GM04503 (cell line): ENCODE measurements at regions not wholly inside any gene's neighbourhood (a gene's known extent, or its start where the extent isn't known, plus 50 kb on each side); places are given as distances from the start of the nearest gene placed in this dataset.

Experiments used
- DNase-seq: peaks from one replicate; pipeline ENCODE4 v3.0.0-alpha.2; 2012; ENCODE audit warnings: low read depth

DNA sequence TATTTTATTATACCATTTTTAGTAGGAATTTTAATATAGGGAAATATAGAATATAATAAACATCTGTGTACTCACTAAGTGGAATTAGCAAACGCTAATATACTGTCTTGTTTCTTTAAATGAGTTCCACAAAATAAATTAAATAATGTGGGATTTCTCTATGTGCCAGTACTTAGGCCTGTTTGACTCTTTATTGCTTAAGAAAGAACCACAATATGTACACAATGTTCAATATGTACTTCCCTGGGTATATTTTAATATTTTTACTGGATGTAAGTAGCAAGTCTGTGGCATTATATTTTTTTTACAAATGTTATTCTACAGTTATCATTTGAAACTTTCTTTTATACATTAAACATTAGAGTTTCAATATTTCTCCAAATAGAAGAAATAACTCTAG lies 92.5 kb upstream of the CARD18 start:
- DNase-seq: no peak

DNA sequence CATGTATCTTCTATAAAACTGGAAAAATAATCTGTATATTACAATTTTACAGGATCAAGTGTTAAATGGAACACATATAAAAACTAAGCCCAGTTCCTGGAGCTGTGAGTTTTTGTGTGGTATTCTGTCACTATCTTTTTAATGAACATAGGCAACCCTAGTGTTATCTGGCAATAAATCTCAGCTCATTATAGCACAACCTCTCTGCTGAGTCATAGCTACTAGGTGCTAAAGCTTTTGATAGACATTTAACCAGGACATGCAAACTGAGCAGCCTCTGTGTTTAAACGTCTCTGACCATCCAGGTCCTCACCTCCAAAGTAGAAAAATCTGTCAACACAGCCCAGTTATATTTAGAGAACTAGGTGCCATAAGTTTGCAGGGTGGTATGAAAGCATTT lies 91.0 kb upstream of the CARD18 start:
- DNase-seq: no peak

DNA sequence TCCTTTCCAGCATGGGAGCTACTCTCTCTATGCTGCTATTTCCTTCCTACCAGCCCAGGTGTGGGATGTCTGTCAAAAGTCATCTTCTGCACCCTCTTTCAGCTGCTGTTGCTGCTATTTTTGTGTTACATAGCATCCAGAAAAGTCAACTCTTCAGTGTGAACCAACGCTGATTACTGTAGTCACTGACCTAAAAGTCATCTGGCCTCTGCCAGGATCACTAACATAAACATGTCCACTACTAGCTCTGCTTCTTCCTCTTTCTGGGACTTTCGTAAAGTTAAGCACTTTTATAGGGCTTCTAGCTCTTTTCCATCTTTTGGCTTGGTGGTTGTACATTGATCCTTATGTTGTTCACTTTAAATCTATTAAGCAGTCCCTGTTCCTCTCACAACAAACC lies 90.2 kb upstream of the CARD18 start:
- no peak for DNase-seq

DNA sequence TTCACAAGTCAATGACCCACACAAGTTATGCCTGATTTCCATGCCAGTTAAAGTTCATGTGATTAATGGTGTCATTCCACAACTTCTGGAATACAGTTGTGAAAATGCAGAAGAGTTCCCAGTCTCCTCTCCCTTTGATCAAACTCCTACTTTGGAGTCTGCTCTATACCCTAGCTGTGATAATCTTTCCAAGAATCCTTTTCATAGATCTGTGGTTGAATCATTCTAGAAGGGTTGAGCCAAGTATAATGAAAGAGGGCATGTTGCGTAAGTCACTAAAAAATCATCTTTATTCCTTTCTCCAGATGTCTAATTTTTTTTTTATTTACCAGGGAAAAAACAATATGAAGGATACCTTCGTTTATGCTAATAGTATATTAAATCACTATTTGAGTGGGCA lies 89.7 kb upstream of the CARD18 start:
- peak; percentile 55 for DNase-seq

DNA sequence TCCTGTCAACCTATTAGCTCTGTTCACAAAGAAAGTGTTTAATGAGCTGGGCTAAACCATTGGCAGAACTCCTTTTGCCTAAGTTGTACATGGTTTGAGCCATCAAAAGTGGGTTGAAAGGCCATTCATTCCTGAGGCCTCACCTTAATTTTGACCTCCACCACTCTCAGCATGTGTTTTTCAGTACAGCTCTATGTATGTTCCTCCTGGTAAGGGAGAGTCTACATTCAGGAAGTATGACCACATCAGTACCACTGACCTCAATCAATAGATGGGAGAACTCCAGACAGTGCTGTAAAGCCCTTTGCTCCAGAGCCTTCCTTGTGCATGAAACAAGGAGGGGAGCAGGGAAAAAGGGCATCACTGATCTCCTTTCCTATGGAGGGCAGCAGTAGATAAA lies 87.8 kb upstream of the CARD18 start:
- no peak for DNase-seq

DNA sequence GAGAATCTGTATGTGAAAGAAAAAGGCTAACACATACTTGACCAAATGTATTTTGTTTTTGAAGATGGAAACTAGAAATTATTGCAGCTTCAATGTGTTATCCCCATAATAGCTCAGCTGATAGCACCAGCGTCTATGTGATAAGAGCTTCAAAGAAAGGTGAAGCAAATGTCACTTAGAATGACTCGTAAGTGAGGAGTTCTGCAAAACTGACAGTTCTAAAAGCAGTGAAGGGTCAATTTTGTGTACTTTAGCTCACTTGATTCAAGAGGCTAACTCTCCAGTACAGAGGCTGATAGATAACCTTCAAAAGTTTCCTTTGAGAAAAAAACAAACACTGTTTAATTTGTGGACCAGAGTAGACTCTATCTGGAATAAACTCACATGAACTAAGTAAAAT lies 87.2 kb upstream of the CARD18 start:
- DNase-seq: no peak

DNA sequence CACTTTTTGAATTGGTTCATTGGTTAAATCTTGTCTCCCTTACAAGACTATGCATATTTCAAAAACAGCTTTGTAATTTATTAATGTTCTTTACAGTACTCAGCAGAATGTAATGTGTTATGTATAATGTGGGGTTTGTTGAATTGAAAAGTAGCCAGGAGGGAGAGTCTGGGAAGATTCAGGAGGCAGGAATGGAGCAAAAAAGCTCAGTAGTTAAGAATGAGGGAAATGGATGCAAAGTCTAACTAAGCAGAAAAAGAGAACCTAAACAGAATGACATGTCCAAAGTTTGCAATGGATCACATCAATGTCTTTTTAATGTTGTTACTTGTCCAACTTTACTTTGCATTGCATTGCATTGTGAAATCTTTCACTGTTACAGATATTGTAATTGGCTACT lies 86.5 kb upstream of the CARD18 start:
- no peak for DNase-seq

DNA sequence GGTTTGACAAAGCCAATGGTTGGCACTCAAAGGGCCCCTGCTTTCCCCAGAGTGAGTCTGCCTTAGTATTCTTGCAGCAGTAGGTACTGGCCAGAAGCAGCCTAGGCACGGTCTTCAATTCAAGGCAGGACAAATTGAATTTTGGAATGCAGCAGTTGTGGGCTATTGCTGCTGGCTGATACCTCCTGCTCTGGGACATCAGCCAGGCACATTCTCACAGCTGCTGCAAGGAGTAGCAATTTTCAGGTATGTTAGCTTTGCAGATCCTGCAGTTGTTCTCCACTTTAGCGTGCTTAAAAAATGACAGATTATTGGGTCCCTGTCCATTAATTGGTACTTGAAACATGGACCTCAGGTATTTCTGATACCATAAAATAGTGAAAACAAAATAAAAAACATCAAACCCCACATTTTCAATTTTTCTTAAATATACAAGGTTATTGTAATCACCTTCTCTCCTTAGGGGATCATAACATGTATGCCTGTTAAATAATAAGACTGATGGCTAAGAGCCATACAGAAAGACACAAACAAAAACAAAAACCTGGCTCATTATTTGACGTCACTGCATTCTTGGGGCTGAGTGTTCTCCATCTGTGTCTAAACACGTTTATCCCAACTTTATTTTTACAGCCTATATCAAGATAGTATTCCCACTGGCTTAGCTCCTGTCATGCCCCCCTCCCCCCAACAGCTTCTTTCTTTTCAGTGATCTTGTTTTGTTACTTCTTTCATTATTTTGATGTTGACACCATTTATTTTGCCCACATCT lies 85.1 kb upstream of the CARD18 start:
- no peak for DNase-seq

DNA sequence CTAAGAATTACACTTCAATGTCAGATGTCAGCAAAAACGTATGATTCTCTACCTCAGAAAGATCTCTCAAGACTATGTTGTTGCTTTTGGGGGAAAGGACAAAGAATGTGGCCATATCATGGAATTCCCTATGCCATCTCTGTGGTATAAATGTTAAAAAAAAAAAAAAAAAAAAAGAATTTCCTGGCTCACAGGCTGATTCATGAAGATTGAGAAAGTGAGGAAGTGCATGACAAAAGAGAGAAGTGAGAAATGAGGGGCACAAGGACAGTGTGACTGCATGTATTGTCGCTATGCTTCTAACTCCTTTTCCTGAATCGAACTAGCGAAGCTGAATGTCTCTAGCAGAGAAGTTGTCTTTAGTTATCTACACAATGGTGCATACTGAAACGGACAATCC lies 80.6 kb upstream of the CARD18 start:
- DNase-seq: no peak

DNA sequence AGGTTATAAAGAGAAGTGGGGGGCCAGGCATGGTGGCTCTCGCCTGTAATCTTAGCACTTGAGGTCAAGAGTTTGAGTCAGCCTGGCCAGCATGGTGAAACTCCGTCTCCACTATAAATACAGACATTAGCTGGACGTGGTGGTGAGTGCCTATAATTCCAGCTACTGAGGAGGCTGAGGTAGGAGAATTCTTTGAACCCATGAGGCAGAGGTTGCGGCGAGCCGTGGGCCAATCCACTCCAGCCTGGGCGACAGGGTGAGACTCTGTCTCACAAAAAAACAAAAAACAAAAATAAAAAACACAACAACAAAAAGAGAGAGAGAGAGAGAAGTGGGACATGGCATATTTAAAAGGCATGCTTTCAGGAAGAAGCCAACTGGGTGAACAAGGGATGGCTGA lies 80.1 kb upstream of the CARD18 start:
- DNase-seq: no peak

DNA sequence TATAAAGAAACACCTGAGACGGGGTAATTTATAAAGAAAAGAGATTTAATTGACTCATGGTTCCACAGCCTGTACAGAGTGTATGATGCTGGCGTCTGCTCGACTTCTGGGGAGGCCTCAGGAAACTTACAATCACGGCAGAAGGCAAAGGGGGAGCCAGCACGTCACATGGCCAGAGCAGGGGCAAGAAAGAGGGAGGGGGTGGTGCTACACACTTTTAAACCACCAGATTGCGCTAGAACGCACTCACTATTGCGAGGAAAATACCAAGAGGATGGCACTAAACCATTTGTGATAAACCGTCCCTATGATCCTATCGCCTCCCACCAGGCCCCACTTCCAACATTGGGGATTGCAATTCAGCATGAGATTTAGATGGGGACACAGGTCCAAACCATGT lies 79.7 kb upstream of the CARD18 start:
- no peak for DNase-seq

DNA sequence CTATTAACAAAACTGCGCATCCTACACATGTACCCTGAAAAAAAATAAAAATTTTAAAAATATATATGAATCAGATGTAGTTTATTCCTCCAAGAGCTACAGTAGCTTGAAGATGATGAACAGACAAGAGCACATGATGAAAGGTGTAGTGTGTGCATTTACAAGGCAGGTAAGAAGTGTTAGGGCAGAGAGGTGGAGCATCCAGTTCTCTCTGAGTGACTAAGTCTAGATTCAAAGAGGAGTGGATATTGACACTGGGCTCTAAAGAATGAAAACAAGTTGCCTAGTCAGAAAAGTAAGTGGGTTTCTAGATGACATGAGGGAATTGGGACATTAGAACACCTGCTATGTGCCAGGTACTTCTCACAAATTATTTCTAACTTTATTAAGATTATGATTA lies 76.0 kb upstream of the CARD18 start:
- DNase-seq: no peak

DNA sequence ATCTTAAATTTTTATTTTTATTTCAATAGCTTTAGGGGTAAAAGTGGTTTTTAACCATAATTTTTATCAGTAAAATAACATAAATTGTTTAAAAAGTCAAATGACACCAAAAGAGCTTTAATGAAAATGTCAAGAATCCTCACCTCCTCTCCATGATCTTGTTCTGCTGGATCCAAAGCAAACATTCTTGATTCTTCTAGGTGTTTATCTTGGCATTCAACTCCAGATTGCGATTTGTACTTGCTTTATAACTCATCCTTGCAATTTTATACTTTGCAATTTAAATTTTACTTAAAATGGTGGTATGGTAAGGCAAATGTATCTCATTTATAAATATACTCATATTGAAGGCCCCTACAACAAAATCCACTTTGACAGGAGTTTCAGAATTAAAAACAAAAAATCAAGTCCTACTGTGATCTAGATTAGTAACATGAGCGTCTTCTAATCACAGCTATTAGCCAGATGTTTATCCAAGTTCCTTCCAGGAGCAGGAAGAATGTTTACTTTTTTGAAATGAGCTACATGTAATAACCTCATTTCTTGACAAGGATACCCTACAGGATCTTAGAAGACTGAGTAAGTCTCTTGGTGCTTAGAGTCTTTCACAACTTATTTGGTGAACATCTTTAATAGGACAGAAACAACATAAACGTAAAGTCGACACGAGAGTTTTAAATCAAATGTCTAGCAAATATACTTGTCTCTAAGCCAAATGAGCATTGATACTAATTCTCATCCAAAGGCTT lies 72.4 kb upstream of the CARD18 start:
- no peak for DNase-seq

DNA sequence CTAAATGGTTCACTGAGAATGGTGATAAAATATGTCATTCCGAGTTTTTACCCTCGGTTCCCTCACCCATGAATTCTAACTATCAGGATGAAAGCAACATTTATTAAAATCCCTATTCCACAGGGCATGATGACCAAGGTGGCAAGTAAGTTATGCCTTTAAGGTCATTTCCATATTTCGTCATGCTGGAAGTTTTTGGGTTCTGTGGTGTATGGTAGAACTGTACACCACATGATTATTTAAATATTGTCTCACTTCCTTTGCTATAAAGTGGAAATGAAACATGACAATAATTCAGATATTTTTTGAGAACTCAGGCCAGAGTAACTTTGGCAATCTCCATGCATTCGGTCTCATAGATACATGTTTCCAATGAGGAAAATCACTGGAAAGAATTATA lies 68.5 kb upstream of the CARD18 start:
- DNase-seq: no peak

DNA sequence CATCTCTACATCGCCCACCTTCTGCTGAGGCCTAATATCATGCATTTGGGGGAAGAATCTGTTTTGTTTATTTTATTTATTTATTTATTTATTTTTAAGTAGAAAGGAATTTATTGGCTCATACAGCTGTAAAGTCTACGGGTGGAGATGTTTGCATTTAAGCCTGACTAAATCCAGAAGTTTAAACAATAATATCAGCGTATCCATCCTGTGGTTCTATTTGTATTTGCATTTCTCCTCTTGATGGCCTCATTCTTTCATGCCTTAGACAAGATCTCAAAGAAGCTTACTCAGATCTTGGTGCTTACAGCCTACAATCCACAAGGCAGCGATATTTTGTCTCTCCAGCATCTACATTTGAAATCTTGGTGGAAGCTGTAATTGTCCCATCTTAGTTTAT lies 67.1 kb upstream of the CARD18 start:
- no peak for DNase-seq

DNA sequence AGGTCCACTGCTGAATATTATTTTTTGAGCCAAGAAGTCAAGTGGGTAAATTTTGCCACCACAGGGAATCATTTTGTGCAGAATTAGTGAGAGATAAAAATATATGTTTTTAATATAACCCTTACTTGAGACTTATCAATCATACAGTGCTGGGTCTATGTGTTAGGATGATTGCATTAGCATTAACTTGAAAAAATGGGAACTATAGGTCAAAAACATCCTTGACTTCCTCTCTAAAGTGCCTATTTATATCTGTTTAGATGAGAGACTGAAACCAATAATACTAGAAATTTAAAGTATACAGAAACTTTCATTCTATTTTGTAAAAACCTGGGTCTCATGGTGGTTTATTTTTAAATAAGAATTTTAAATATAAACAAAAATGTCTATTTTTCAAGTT lies 65.1 kb upstream of the CARD18 start:
- DNase-seq: no peak

DNA sequence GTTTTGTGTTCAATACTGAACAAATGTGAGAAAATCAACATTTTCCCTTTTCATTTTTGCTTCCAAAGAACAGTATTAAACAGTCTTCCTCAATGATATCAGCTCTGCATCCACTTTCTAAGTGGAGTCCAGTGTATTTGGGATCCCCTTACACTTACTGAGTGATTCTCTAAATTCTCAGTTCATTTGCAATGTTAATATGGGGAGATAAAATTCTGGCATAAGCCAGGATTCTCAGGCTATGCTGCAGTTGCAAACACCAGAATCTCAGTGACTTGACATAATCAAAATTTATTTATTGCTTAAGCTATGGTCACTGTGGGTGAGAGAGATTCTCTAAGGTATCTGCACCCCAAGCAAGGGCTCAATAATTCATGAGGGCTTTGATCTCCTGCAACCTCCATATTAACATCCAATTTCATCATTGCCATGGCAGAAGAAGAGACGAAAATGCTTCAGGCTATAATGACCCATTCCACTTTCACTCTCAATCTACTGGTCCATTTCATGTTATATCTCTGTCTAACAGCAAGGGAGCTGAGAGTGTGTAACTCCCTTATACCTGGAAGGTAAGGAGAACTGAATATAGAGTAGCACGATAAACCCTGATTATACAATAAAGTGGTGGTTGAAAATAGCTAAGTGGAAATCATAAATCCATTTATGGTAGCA lies 64.1 kb upstream of the CARD18 start:
- no peak for DNase-seq

DNA sequence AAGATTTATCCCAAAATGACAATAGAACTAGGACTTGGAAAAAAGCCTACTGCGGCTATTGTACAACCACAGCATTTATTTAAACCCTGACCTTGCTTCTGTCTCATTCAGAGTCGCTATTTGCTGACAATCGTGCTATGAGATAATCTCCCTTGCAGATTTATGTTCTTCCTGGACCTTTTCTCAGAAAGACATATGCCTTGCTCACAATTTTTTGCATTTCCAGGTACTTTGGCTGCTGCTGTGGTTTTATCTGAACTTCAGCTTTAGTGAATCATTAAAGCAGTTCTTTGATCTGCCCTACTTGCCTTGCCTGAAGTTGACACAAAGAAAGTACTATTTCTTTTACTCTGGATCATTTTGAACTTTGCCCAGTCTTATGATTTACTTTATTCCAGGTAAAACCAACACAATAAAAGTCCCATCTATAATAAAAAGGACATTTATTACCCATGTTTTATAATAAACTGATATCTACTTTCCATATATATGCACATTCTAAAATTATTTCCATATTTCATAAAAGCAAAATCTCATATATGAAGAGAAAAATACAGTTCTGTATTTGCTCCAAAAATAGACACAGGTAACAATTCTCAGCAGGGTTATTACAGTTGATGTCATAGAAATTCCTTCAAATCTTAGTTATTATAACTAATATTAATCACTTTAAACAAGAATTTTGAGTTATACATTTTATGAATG lies 63.4 kb upstream of the CARD18 start:
- no peak for DNase-seq

DNA sequence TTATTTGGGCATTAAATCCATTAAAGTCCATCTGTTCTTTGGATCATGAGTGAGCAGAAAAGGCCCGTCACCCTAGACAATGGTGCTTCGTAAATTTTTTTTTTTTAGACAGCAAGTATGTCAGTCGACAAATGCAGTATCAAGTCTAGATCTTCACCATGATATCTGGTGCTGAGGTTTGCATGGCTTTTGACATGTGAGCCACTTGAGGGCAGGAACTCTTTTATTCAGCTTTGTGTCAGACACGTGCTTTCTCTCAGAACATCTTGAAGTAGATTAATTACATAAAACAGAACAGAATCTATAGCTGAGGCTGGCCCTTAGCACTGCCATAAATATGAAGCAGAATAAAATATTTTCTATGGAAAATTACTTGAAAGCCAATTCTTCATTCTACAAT lies 62.9 kb upstream of the CARD18 start:
- DNase-seq: no peak

DNA sequence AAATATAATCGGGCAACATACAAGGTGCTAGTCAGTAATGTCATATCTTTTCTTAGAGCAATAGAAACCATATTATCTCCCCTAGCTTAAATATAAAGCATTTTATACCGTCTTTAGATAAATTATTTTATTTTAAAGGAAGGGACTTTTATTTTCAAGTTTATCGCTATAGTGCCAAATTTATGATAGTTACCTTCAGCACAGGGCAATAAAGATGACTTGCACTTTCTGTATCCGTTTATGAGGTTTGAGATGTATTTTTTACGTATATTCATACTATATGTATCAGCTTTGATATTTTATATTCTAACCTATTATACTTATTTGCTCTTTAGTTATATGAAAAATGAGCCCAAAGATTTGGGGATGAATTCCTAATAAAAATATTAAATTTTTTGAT lies 61.6 kb upstream of the CARD18 start:
- no peak for DNase-seq

DNA sequence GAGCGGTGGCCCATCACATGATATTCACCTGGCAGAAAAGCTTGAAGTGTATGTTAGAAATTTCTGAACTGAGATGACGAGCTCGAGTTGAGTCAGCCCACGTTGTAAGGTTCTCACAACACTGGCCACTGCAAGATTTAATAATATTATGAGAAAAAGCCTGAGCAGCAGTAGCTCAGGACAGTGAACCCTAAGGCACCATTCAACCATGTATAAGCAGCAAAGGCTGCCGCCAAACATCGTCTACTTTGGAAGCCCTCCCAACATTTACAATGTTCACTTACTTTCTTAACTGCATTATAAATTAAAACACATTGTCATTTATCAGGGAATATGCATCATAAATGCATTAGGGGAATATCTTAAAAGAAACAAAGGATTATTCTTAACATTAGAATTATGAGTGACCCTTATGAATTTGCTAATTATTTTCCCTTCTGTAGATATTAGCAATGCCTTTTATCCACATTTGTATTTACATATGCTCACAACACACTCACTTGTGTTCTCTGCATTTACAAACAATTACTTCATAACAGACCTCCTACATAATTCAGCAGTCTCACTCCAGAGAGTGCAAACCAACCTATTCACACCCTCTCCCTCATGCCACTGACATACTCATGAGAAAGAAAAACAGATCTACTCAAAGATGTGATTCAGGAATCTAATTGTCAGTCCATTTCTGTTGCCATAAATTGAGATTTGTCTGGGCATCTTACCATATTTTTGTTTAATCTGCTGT lies 57.7 kb upstream of the CARD18 start:
- no peak for DNase-seq

DNA sequence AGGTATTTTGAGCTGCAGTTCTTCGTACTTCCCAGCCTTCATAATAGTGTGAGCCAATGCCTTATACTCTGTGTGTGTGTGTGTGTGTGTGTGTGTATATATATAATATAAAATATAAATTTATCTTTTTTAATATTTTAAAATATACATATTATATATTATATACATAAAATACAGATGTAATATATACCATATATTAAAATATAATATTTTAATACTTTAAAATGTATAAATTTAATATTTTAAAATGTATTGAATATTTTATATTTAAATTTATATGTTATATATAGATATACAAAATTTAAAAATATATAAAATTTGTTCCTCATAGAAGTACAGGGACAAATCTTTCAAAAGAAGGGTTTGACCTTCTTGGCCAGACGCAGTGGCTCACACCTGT lies 53.7 kb upstream of the CARD18 start:
- DNase-seq: no peak
